Heart right ventricle (tissue), 16 donors: ENCODE measurements at regions not wholly inside any gene's neighbourhood (a gene's known extent, or its start where the extent isn't known, plus 50 kb on each side); places are given as distances from the start of the nearest gene placed in this dataset.

Experiments used
- ATAC-seq, 8 donors: fragments of 200-7000 bp; cut with Tn5 transposase; one replicate each; pipeline ENCODE4 v1.9.1; 2020; ENCODE audit warnings: mild to moderate bottlenecking in 8 of 8, moderate library complexity in 8 of 8, moderate number of reproducible peaks in 1 of 8
- DNase-seq, 2 donors: peaks; one replicate each; pipeline ENCODE4 v3.0.0-alpha.2; 2020
- H3K27ac ChIP-seq, 10 donors: fragments of 200-600 bp; sonication (generic) in 2 of 10; one replicate each; pipeline versions ENCODE4 v1.5.0 to v1.8.0; 2020 to 2022; ENCODE audit warnings: mild to moderate bottlenecking in 3 of 10
- H3K27me3 ChIP-seq, 7 donors: fragments of 200-600 bp; one replicate each; pipeline ENCODE4 v1.8.0; 2021 to 2022; ENCODE audit warnings: mild to moderate bottlenecking in 2 of 7
- H3K36me3 ChIP-seq, 9 donors: fragments of 200-600 bp; sonication (generic) in 1 of 9; one replicate each; pipeline versions ENCODE4 v1.5.0 to v1.8.0; 2020 to 2022; ENCODE audit warnings: mild to moderate bottlenecking in 2 of 9
- H3K4me1 ChIP-seq, 9 donors: fragments of 200-600 bp; sonication (generic) in 1 of 9; one replicate each; pipeline versions ENCODE4 v1.5.0 to v1.8.0; 2020 to 2022; ENCODE audit warnings: mild to moderate bottlenecking in 4 of 9
- H3K4me3 ChIP-seq, 10 donors: fragments of 200-600 bp; sonication (generic) in 2 of 10; one replicate each; pipeline versions ENCODE4 v1.5.0 to v1.8.0; 2020 to 2022; ENCODE audit warnings: mild to moderate bottlenecking in 7 of 10, moderate library complexity in 2 of 10
- H3K9me3 ChIP-seq, 11 donors: fragments of 200-600 bp in 10 of 11; sonication (generic) in 2 of 11; one replicate each; pipeline versions ENCODE4 v1.5.0 to v1.8.0; 2013 to 2022; ENCODE audit warnings: mild to moderate bottlenecking in 2 of 11, control low read depth in 1 of 11, moderate library complexity in 1 of 11
- WGBS, 2 donors: extraction: QIAGEN DNeasy Blood & Tissue Kit; methylation state at CpG; one replicate each; pipeline ENCODE4 v1.1.7; 2013; ENCODE audit warnings: inconsistent platforms in 1 of 2; 5-methylcytosine and 5-hydroxymethylcytosine counted together
- intact Hi-C, 10 donors: fragments of 100-400 bp; cut with DNase I; formaldehyde crosslinking; loops; one replicate each; pipeline versions ENCODE4 v1.11.1 to v1.14.2; 2022
- TF ChIP-seq, protein P1 (sequence below), 9 donors: fragments of 200-600 bp; sonication (generic) in 2 of 9; IDR thresholded peaks; one replicate each; pipeline versions ENCODE4 v1.5.0 to v1.8.0; 2021 to 2022; ENCODE audit warnings: antibody characterized with exemption in 9 of 9, mild to moderate bottlenecking in 5 of 9, moderate library complexity in 1 of 9
- donor health status: Arrhythmogenic right ventricular cardiomyopathy.
- donor health status: ischemic (EF 13 %, LVEDD 7.1; RV severe dilation, severe dysfunction).
- donor health status: healthy with polysubstance abuse.
- donor health status: DM: no; HTN: yes; CAD: no.
- donor health status: DM: no; HTN: no; CAD: no.
- donor health status: ischemic (EF 25% LVEDD 6.9; RV normal size, moderate dysfunction).
- donor health status: ischemic (EF 25% LVEDD 5.7; RV mildly dilated, moderate dysfunction).
- donor health status: healthy.
- donor health status: DM: yes; HTN: yes; CAD: no.
- donor health status: Ischemic cardiomyopathy.
- donor health status: ischemic (EF 35%, LVEDD 5.7; RV mildly dilated, moderate dysfunction).
- donor health status: nonischemic (EF 11% LVEDD 7.7; RV severe dilation, severe dysfunction).
- donor health status: DM: yes; HTN: yes; CAD: no.
- donor health status: PGD.
- donor health status: ischemic (EF 29% LVEDD 5.4; RV normal size, mild dysfunction).
- donor health status: nonischemic (EF 23%, LVEDD 6.1; RV moderate dilation, normal function).

DNA sequence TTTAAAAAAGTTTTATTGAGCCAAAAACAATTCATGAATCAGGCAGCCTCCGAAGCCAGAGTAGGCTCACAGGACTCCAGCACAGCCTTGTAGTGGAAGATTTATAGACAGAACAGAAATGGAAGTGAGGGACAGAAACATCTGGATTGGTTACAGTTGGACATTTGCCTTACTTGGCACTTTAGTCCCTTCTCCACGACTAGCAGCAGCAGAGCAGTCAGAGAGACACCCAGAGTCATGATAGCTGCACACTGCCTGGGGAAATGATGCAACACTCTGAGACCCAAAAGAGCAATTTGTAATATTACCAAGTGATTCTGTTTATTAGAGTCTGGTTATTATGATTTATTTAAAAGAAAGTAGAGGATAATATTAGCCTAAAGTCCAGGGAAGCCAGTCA, 72.2 kb upstream of the KRTAP11-1 start:
- intact Hi-C loops: no loop called here

DNA sequence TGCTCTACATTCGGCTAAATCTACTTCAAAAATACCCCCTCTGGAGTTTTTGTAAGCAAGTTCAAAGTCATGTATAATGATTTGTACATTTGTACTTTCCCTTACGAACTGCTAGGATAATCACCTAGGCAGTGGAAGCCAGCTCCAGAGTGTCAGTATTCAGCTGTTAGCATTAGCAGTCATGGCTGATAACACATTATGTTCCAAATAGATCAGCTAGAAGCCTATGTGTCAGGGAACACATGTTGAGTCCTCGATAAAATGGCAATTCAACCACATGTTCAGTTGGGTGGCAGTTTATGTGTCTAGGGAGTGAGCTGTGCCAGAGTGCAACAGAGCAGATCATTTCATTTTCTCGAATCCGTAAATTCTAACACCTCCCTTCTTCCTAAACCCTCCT, 65.8 kb upstream of the KRTAP11-1 start:
- no peak overlapping the region for H3K27ac ChIP-seq
- no peaks in the 10 kb centered on the region for H3K36me3 ChIP-seq
- no peak for ATAC-seq
- DNase-seq: no peak
- no peaks in the 10 kb centered on the region for H3K4me1 ChIP-seq
- intact Hi-C loops: no loop called here
- TF ChIP-seq, protein P1, sequence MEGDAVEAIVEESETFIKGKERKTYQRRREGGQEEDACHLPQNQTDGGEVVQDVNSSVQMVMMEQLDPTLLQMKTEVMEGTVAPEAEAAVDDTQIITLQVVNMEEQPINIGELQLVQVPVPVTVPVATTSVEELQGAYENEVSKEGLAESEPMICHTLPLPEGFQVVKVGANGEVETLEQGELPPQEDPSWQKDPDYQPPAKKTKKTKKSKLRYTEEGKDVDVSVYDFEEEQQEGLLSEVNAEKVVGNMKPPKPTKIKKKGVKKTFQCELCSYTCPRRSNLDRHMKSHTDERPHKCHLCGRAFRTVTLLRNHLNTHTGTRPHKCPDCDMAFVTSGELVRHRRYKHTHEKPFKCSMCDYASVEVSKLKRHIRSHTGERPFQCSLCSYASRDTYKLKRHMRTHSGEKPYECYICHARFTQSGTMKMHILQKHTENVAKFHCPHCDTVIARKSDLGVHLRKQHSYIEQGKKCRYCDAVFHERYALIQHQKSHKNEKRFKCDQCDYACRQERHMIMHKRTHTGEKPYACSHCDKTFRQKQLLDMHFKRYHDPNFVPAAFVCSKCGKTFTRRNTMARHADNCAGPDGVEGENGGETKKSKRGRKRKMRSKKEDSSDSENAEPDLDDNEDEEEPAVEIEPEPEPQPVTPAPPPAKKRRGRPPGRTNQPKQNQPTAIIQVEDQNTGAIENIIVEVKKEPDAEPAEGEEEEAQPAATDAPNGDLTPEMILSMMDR (IDR thresholded peaks at IDR 0.05): no peak
- 86 to 88% methylated on average over 5 of the region's 5 CpGs for WGBS, 2 donors
- H3K9me3 ChIP-seq: no peaks in the 10 kb centered on the region
- no peak overlapping the region for H3K4me3 ChIP-seq
- peaks cover 0 to 3% (median 0%) of the 10 kb centered on the region in 7 donors for H3K27me3 ChIP-seq

More for the DNA sequence above, 72.2 kb upstream of the KRTAP11-1 start:
- ATAC-seq (no peak), DNase-seq (no peak)
- TF ChIP-seq, protein P1 (IDR thresholded peaks at IDR 0.05): no peak
- H3K4me1 ChIP-seq: no peaks in the 10 kb centered on the region
- WGBS, 2 donors: 49 to 58% methylated on average over 2 of the region's 2 CpGs
- no peaks in the 10 kb centered on the region for H3K9me3 ChIP-seq
- H3K4me3 ChIP-seq: no peak overlapping the region
- no peak overlapping the region for H3K27ac ChIP-seq
- H3K27me3 ChIP-seq: peaks cover 0 to 3% (median 0%) of the 10 kb centered on the region in 7 donors
- no peaks in the 10 kb centered on the region for H3K36me3 ChIP-seq

DNA sequence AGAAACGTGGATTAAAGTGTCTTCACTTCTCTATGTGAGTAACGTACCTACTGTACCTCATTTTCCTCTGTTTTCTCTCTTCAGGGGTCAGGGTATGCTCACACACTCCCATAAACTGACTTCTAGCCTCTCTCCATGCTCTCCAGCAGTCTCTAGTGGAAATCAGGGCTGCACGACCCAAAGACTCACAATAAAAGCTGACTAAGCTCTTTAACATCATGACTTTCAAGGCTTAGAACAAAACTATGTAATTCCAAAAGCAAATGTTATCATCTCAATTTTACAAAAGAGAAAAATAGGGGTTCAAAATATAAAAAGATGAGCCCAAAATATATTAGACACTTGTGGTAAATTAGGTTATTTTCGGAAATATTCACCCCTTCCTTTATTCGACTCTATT, 62.5 kb upstream of the KRTAP11-1 start:
- no peaks in the 10 kb centered on the region for H3K9me3 ChIP-seq
- no peak overlapping the region for H3K4me3 ChIP-seq
- no peaks in the 10 kb centered on the region for H3K36me3 ChIP-seq
- H3K4me1 ChIP-seq: no peaks in the 10 kb centered on the region
- WGBS, 2 donors: 70 to 71% methylated on average over 5 of the region's 5 CpGs
- no peak overlapping the region for H3K27ac ChIP-seq
- ATAC-seq (no peak), DNase-seq (no peak)
- H3K27me3 ChIP-seq: no peaks in the 10 kb centered on the region
- intact Hi-C loops: no loop called here
- TF ChIP-seq, protein P1 (IDR thresholded peaks at IDR 0.05): no peak

DNA sequence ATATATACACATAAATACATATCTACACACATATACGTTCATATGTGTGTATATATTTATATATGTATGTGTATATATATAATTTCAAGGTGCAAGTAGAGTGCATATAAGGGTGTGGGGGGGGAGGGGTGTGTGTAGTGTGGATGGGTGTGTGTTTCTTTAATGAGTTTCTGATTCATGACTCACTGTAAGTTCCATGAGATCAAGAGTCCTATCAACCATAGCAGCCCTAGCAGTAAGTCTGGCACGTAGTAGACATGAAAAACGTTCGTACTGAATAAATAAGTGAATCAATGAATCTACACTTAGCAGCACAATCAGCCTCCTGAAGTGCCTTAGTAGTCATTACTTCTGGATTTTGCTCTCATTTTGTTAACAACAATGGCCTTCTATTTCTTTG, 61.9 kb upstream of the KRTAP11-1 start:
- TF ChIP-seq, protein P1 (IDR thresholded peaks at IDR 0.05): no peak
- no peak overlapping the region for H3K4me3 ChIP-seq
- no peak overlapping the region for H3K27ac ChIP-seq
- no peaks in the 10 kb centered on the region for H3K9me3 ChIP-seq
- DNase-seq (no peak), ATAC-seq (no peak)
- no peaks in the 10 kb centered on the region for H3K36me3 ChIP-seq
- intact Hi-C loops: no loop called here
- H3K27me3 ChIP-seq: no peaks in the 10 kb centered on the region
- WGBS, 2 donors: 84 to 88% methylated on average over 4 of the region's 4 CpGs
- no peaks in the 10 kb centered on the region for H3K4me1 ChIP-seq
